ENCODE measurements at regions not wholly inside any gene's neighbourhood (a gene's known extent, or its start where the extent isn't known, plus 50 kb on each side); places are given as distances from the start of the nearest gene placed in this dataset.
A peak's percentile ranks its signal among the peaks of the same experiment; 100 is the strongest.
"Not testable (repeated sequence)": the region's sequence is repeated elsewhere in the genome, so short reads cannot be mapped to it uniquely, and the experiment has no call there.

- Histone ChIP-seq H3K27me3 (no peaks in the 10 kb centered on the region), H3K4me1 (peaks cover 34% of the 10 kb centered on the region), H3K9me3 (no peaks in the 10 kb centered on the region), H3K4me3 (no peak overlapping the region), H3K36me3 (replicated peaks in 1 of 2; ENCODE audit: insufficient read depth in 1 of 2, low read depth in 2 of 2) (no peaks in the 10 kb centered on the region), H3K27ac (peak overlapping the region; percentile 87 to 93 (median 92))
- intact Hi-C loops (cut with DNase I) = no loop called here
- ATAC-seq = peak; percentile 98
- peak; percentile 91 to 95 (median 92) for DNase-seq
- TF ChIP-seq POLR2A (IDR thresholded peaks at IDR 0.05) = peak in 2 of 3 donors; percentile 66 to 78
- TF ChIP-seq CTCF (IDR thresholded peaks at IDR 0.05) = peak in 4 of 7 experiments; percentile 23 to 31 (median 28)
- 30 to 33% methylated on average over 29 of the region's 29 CpGs for WGBS, 2 donors
These were observed 72.2 kb upstream of the SLC25A33 start for GRCh38 chr1:9466780-9467758.

- DNase-seq; intact Hi-C loops (cut with DNase I); H3K27me3 ChIP-seq; ATAC-seq; H3K4me3 ChIP-seq; H3K9me3 ChIP-seq; H3K27ac ChIP-seq; H3K36me3 ChIP-seq (replicated peaks in 1 of 2; ENCODE audit: insufficient read depth in 1 of 2, low read depth in 2 of 2): not testable (repeated sequence)
- peaks cover 34% of the 10 kb centered on the region for H3K4me1 ChIP-seq
- 80 to 89% methylated on average over 3 of the region's 3 CpGs for WGBS, 2 donors
These were observed 69.4 kb upstream of the SLC25A33 start for GRCh38 chr1:9469882-9470281.

GRCh38 chr1:9471679-9472078 lies 67.6 kb upstream of the SLC25A33 start:
- no peaks in the 10 kb centered on the region for H3K9me3 ChIP-seq
- TF ChIP-seq CTCF (IDR thresholded peaks at IDR 0.05) (no peak), POLR2A (IDR thresholded peaks at IDR 0.05) (no peak)
- no peak overlapping the region for H3K4me3 ChIP-seq
- H3K27ac ChIP-seq = no peak overlapping the region
- DNase-seq (no peak), ATAC-seq (no peak)
- intact Hi-C loops (cut with DNase I) = no loop called here
- peaks cover 19% of the 10 kb centered on the region for H3K4me1 ChIP-seq
- no peaks in the 10 kb centered on the region for H3K27me3 ChIP-seq
- no peaks in the 10 kb centered on the region for H3K36me3 ChIP-seq (replicated peaks in 1 of 2; ENCODE audit: insufficient read depth in 1 of 2, low read depth in 2 of 2)
- 61 to 65% methylated on average over 15 of the region's 15 CpGs for WGBS, 2 donors

- Histone ChIP-seq H3K36me3 (replicated peaks in 1 of 2; ENCODE audit: insufficient read depth in 1 of 2, low read depth in 2 of 2) (no peaks in the 10 kb centered on the region), H3K4me1 (peaks cover 11% of the 10 kb centered on the region), H3K27me3 (no peaks in the 10 kb centered on the region), H3K9me3 (no peaks in the 10 kb centered on the region), H3K27ac (no peak overlapping the region), H3K4me3 (no peak overlapping the region)
- DNase-seq = no peak
- WGBS, 2 donors = 76 to 77% methylated on average over 13 of the region's 13 CpGs
- intact Hi-C loops (cut with DNase I) = no loop called here
- TF ChIP-seq POLR2A (IDR thresholded peaks at IDR 0.05) (no peak), CTCF (IDR thresholded peaks at IDR 0.05) (no peak)
- ATAC-seq = no peak
These were observed 66.8 kb upstream of the SLC25A33 start for GRCh38 chr1:9472386-9473031.

GRCh38 chr1:9473032-9473807 lies 66.0 kb upstream of the SLC25A33 start:
- H3K4me3 ChIP-seq = no peak overlapping the region
- 69% methylated on average over 4 to 14 of the region's 14 CpGs for WGBS, 2 donors
- TF ChIP-seq POLR2A (IDR thresholded peaks at IDR 0.05) (no peak), CTCF (IDR thresholded peaks at IDR 0.05) (no peak)
- no peak overlapping the region for H3K27ac ChIP-seq
- intact Hi-C loops (cut with DNase I) = no loop called here
- ATAC-seq (peak; percentile 64), DNase-seq (peak in 2 of 4 donors; percentile 23 to 28)
- H3K9me3 ChIP-seq = no peaks in the 10 kb centered on the region
- no peaks in the 10 kb centered on the region for H3K36me3 ChIP-seq (replicated peaks in 1 of 2; ENCODE audit: insufficient read depth in 1 of 2, low read depth in 2 of 2)
- no peaks in the 10 kb centered on the region for H3K27me3 ChIP-seq
- peaks cover 4% of the 10 kb centered on the region for H3K4me1 ChIP-seq

Measured in body of pancreas (tissue), 4 donors.